MM.1S (cell line): ENCODE measurements at regions not wholly inside any gene's neighbourhood (a gene's known extent, or its start where the extent isn't known, plus 50 kb on each side); places are given as distances from the start of the nearest gene placed in this dataset.
"Not testable (repeated sequence)": the region's sequence is repeated elsewhere in the genome, so short reads cannot be mapped to it uniquely, and the experiment has no call there.

Source experiments
- DNase-seq: peaks from one replicate; pipeline ENCODE4 v3.0.0-alpha.2; 2015
- H2AFZ ChIP-seq: fragments of 300-600 bp; sonication (generic); 2 replicates; pipeline ENCODE4 v1.6.0; 2016; ENCODE audit warnings: antibody characterized with exemption, low read length
- H3F3A ChIP-seq: fragments of 300-600 bp; sonication (generic); 2 replicates; pipeline ENCODE4 v1.6.1; 2016; ENCODE audit warnings: mild to moderate bottlenecking, antibody characterized with exemption, low read length, moderate library complexity, mixed read lengths; ENCODE audit not compliant: insufficient read depth
- H3K27ac ChIP-seq: fragments of 300-600 bp; sonication (generic); 2 replicates; pipeline ENCODE4 v1.5.1; 2016; ENCODE audit warnings: mild to moderate bottlenecking, low read length
- H3K27me3 ChIP-seq: fragments of 300-600 bp; sonication (generic); replicated peaks from 2 replicates; pipeline ENCODE4 v1.6.0; 2016; ENCODE audit warnings: low read length; ENCODE audit not compliant: insufficient read depth
- H3K36me3 ChIP-seq: fragments of 300-600 bp; sonication (generic); replicated peaks from 2 replicates; pipeline ENCODE4 v1.6.1; 2016; ENCODE audit warnings: mild to moderate bottlenecking, low read length, mixed read lengths; ENCODE audit not compliant: insufficient read depth
- H3K4me1 ChIP-seq: fragments of 300-600 bp; sonication (generic); 2 replicates; pipeline ENCODE4 v1.6.1; 2016; ENCODE audit warnings: low read length, mixed read lengths
- H3K4me2 ChIP-seq: fragments of 300-600 bp; sonication (generic); 2 replicates; pipeline ENCODE4 v1.6.0; 2016; ENCODE audit warnings: low read depth, low read length
- H3K4me3 ChIP-seq: fragments of 300-600 bp; sonication (generic); 2 replicates; pipeline ENCODE4 v1.5.1; 2016; ENCODE audit warnings: low read length, mixed read lengths
- H3K79me2 ChIP-seq: fragments of 300-600 bp; sonication (generic); 2 replicates; pipeline ENCODE4 v1.6.1; 2016; ENCODE audit warnings: mixed run types, low read length, mixed read lengths
- H3K9ac ChIP-seq: fragments of 300-600 bp; sonication (generic); 2 replicates; pipeline ENCODE4 v1.6.1; 2016; ENCODE audit warnings: low read length, mixed read lengths
- H3K9me2 ChIP-seq: fragments of 300-600 bp; sonication (generic); replicated peaks from 2 replicates; pipeline ENCODE4 v1.6.1; 2016; ENCODE audit warnings: mild to moderate bottlenecking, low read length, mixed read lengths; ENCODE audit not compliant: insufficient read depth
- H3K9me3 ChIP-seq: fragments of 300-600 bp; sonication (generic); replicated peaks from 2 replicates; pipeline ENCODE4 v1.6.1; 2016; ENCODE audit warnings: mild to moderate bottlenecking, low read length, mixed read lengths; ENCODE audit not compliant: insufficient read depth
- H4K20me1 ChIP-seq: fragments of 300-600 bp; sonication (generic); 2 replicates; pipeline ENCODE4 v1.6.1; 2016; ENCODE audit warnings: mild to moderate bottlenecking, low read length, moderate library complexity, mixed read lengths; ENCODE audit not compliant: insufficient read depth
- CTCF ChIP-seq: fragments of 300-600 bp; sonication (generic); IDR thresholded peaks from 2 replicates; pipeline ENCODE4 v1.5.1; 2016; ENCODE audit warnings: antibody characterized with exemption, low read length, mixed read lengths
- EZH2 ChIP-seq: fragments of 300-600 bp; sonication (generic); optimal IDR thresholded peaks from 2 replicates; pipeline ENCODE3; 2017; ENCODE audit warnings: low read depth, mild to moderate bottlenecking, antibody characterized with exemption, low read length, mixed read lengths
- EZH2phosphoT487 ChIP-seq: fragments of 300-600 bp; sonication (generic); IDR thresholded peaks from 2 replicates; pipeline ENCODE4 v1.6.1; 2018; ENCODE audit warnings: antibody characterized with exemption, low read length

- H3K27me3 ChIP-seq = no peaks in the 10 kb centered on the region
- no peaks in the 10 kb centered on the region for H3K79me2 ChIP-seq
- H3K36me3 ChIP-seq = no peaks in the 10 kb centered on the region
- no peak for TF ChIP-seq CTCF
- TF ChIP-seq EZH2 = no peak
- TF ChIP-seq EZH2phosphoT487 = no peak
- H3K9me2 ChIP-seq = no peaks in the 10 kb centered on the region
- H3K9me3 ChIP-seq = no peaks in the 10 kb centered on the region; the same call in 1 of the 2 replicates
- H3K27ac ChIP-seq = no peak overlapping the region
- H3K4me2 ChIP-seq = no peak overlapping the region
- H4K20me1 ChIP-seq = no peaks in the 10 kb centered on the region
- no peak overlapping the region for H3K9ac ChIP-seq
- H3F3A ChIP-seq = no peaks in the 10 kb centered on the region
- no peak for DNase-seq
- no peak overlapping the region for H3K4me3 ChIP-seq
- no peaks in the 10 kb centered on the region for H3K4me1 ChIP-seq
- H2AFZ ChIP-seq = no peak overlapping the region
Measured at GRCh38 chr3:84717894-84718293, 240.9 kb upstream of the CADM2 start.

GRCh38 chr3:84724877-84725276, 233.9 kb upstream of the CADM2 start:
- TF ChIP-seq CTCF (no peak), EZH2 (no peak), EZH2phosphoT487 (no peak)
- H3K9ac ChIP-seq = no peak overlapping the region
- no peak overlapping the region for H2AFZ ChIP-seq
- no peaks in the 10 kb centered on the region for H3F3A ChIP-seq
- H3K27ac ChIP-seq = no peak overlapping the region
- no peak overlapping the region for H3K4me3 ChIP-seq
- no peaks in the 10 kb centered on the region for H4K20me1 ChIP-seq
- no peaks in the 10 kb centered on the region for H3K27me3 ChIP-seq
- H3K79me2 ChIP-seq = no peaks in the 10 kb centered on the region
- H3K9me3 ChIP-seq = no peaks in the 10 kb centered on the region; the same call in 1 of the 2 replicates
- no peak for DNase-seq
- no peaks in the 10 kb centered on the region for H3K9me2 ChIP-seq
- no peaks in the 10 kb centered on the region for H3K36me3 ChIP-seq
- H3K4me1 ChIP-seq = no peaks in the 10 kb centered on the region
- no peak overlapping the region for H3K4me2 ChIP-seq

GRCh38 chr3:84727616-84728015, 231.2 kb upstream of the CADM2 start:
- H3K9me3 ChIP-seq = no peaks in the 10 kb centered on the region
- no peaks in the 10 kb centered on the region for H3K4me1 ChIP-seq
- no peaks in the 10 kb centered on the region for H3K36me3 ChIP-seq
- no peaks in the 10 kb centered on the region for H3F3A ChIP-seq
- TF ChIP-seq CTCF = no peak
- TF ChIP-seq EZH2 = no peak
- no peak for TF ChIP-seq EZH2phosphoT487
- H4K20me1 ChIP-seq = no peaks in the 10 kb centered on the region
- no peaks in the 10 kb centered on the region for H3K9me2 ChIP-seq
- DNase-seq = no peak
- no peak overlapping the region for H3K4me3 ChIP-seq
- H3K27ac ChIP-seq = no peak overlapping the region
- no peak overlapping the region for H3K4me2 ChIP-seq
- no peaks in the 10 kb centered on the region for H3K27me3 ChIP-seq
- H3K79me2 ChIP-seq = no peaks in the 10 kb centered on the region
- H3K9ac ChIP-seq = no peak overlapping the region
- H2AFZ ChIP-seq = no peak overlapping the region

- not testable (repeated sequence) for H3K4me2 ChIP-seq, DNase-seq, H3K9ac ChIP-seq, H3K79me2 ChIP-seq, H3K9me3 ChIP-seq, H2AFZ ChIP-seq, H3F3A ChIP-seq, H3K36me3 ChIP-seq, H4K20me1 ChIP-seq, H3K9me2 ChIP-seq, H3K4me3 ChIP-seq, H3K27ac ChIP-seq, H3K4me1 ChIP-seq, H3K27me3 ChIP-seq
Measured at GRCh38 chr3:84734731-84735130, 224.1 kb upstream of the CADM2 start.
